Astrocyte (in vitro differentiated cells and primary cell): ENCODE measurements at regions not wholly inside any gene's neighbourhood (a gene's known extent, or its start where the extent isn't known, plus 50 kb on each side); places are given as distances from the start of the nearest gene placed in this dataset.

Source experiments
- DNase-seq: peaks from one replicate; pipeline ENCODE4 v3.0.0-alpha.2; 2010; ENCODE audit warnings: low read depth
- FAIRE-seq: peaks from 2 replicates; lab custom pipeline; 2011; peaks lifted over from hg19 to GRCh38; lab: Jason Lieb, UNC
- H2AFZ ChIP-seq: 2 replicates; pipeline ENCODE4 v1.6.0; 2012; ENCODE audit warnings: low read depth, low read length, inconsistent platforms
- H3K27ac ChIP-seq: 2 replicates; pipeline ENCODE4 v1.5.1; 2011; ENCODE audit warnings: low read depth, low read length, inconsistent platforms
- H3K27me3 ChIP-seq: 2 replicates; pipeline ENCODE4 v1.6.0; 2011; ENCODE audit warnings: low read length, inconsistent platforms; ENCODE audit not compliant: insufficient read depth
- H3K36me3 ChIP-seq: 2 replicates; pipeline ENCODE4 v1.5.1; 2011; ENCODE audit warnings: low read length, inconsistent platforms; ENCODE audit not compliant: insufficient read depth
- H3K4me1 ChIP-seq: 2 replicates; pipeline ENCODE4 v1.5.1; 2011; ENCODE audit warnings: low read length, inconsistent platforms; ENCODE audit not compliant: insufficient read depth
- H3K4me2 ChIP-seq: 2 replicates; pipeline ENCODE4 v1.6.0; 2012; ENCODE audit warnings: low read length, inconsistent platforms
- H3K4me3 ChIP-seq: 2 replicates; pipeline ENCODE4 v1.5.1; 2011; ENCODE audit warnings: low read depth, mild to moderate bottlenecking, low read length, inconsistent platforms; ENCODE audit not compliant: insufficient read depth
- H3K79me2 ChIP-seq: 2 replicates; pipeline ENCODE4 v1.6.0; 2012; ENCODE audit warnings: mild to moderate bottlenecking, low read length, inconsistent platforms; ENCODE audit not compliant: insufficient read depth
- H3K9ac ChIP-seq: 2 replicates; pipeline ENCODE4 v1.6.0; 2012; ENCODE audit warnings: mild to moderate bottlenecking, low read length, inconsistent platforms
- H3K9me3 ChIP-seq: 2 replicates; pipeline ENCODE4 v1.5.1; 2012; ENCODE audit warnings: low read depth, mild to moderate bottlenecking, low read length, inconsistent platforms; ENCODE audit not compliant: insufficient read depth
- H4K20me1 ChIP-seq: 2 replicates; pipeline ENCODE4 v1.6.0; 2012; ENCODE audit warnings: low read length, inconsistent platforms; ENCODE audit not compliant: insufficient read depth
- H3K27ac Mint-ChIP-seq: one replicate; pipeline ENCODE4 v1.8.0; 2021; ENCODE audit warnings: mild to moderate bottlenecking, mixed read lengths; ENCODE audit not compliant: unreplicated experiment
- H3K27me3 Mint-ChIP-seq: one replicate; pipeline ENCODE4 v1.8.0; 2021; ENCODE audit warnings: low read depth, mixed read lengths; ENCODE audit not compliant: unreplicated experiment
- H3K36me3 Mint-ChIP-seq: one replicate; pipeline ENCODE4 v1.8.0; 2021; ENCODE audit warnings: low read depth, mixed read lengths; ENCODE audit not compliant: unreplicated experiment
- H3K4me1 Mint-ChIP-seq: one replicate; pipeline ENCODE4 v1.8.0; 2021; ENCODE audit warnings: low read depth, mixed read lengths; ENCODE audit not compliant: unreplicated experiment
- H3K4me3 Mint-ChIP-seq: one replicate; pipeline ENCODE4 v1.8.0; 2021; ENCODE audit warnings: mild to moderate bottlenecking, moderate library complexity, mixed read lengths; ENCODE audit not compliant: unreplicated experiment
- H3K9me3 Mint-ChIP-seq: one replicate; pipeline ENCODE4 v1.8.0; 2021; ENCODE audit warnings: mild to moderate bottlenecking, mixed read lengths; ENCODE audit not compliant: unreplicated experiment
- EZH2 ChIP-seq: IDR thresholded peaks from 2 replicates; pipeline ENCODE4 v1.6.1; 2012; ENCODE audit warnings: mild to moderate bottlenecking, low read length, inconsistent platforms; ENCODE audit not compliant: insufficient read depth
- TF ChIP-seq, protein P1 (sequence below): IDR thresholded peaks from 2 replicates; pipeline ENCODE4 v1.5.1; 2011; ENCODE audit warnings: low read depth, mild to moderate bottlenecking, inconsistent platforms, low read length, moderate library complexity; ENCODE audit not compliant: insufficient read depth

DNA sequence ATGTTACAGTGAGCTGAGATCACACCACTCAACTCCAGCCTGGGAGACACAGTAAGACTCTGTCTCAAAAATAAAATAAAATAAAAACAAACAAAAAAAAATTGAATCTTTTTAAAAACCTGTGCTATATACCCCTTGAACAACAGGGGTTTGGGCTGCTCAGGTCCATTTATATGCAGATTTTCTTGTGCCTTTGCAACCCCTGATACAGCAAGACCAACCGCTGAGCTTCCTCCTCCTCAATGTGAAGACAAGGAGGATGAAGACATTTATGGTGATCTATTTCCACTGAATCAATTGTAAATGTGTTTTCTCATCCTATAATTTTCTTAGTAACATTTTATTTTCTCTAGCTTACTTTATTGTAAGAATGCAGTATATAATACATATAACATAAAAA is 831.0 kb upstream of the ARPP21 start:
- Histone ChIP-seq H4K20me1 (no peaks in the 10 kb centered on the region), H3K4me2 (no peak overlapping the region), H3K4me3 (no peak overlapping the region), H2AFZ (no peak overlapping the region), H3K9ac (no peak overlapping the region), H3K27me3 (no peaks in the 10 kb centered on the region), H3K9me3 (no peaks in the 10 kb centered on the region), H3K36me3 (no peaks in the 10 kb centered on the region), H3K79me2 (no peaks in the 10 kb centered on the region), H3K4me1 (no peaks in the 10 kb centered on the region), H3K27ac (no peak overlapping the region)
- Mint-ChIP-seq H3K9me3 (no peaks in the 10 kb centered on the region), H3K27ac (no peak overlapping the region), H3K4me1 (peaks cover 3% of the 10 kb centered on the region), H3K27me3 (peaks cover 2% of the 10 kb centered on the region), H3K4me3 (no peak overlapping the region), H3K36me3 (no peaks in the 10 kb centered on the region)
- DNase-seq (no peak), FAIRE-seq (no peak)
- TF ChIP-seq EZH2: no peak
- TF ChIP-seq, protein P1, sequence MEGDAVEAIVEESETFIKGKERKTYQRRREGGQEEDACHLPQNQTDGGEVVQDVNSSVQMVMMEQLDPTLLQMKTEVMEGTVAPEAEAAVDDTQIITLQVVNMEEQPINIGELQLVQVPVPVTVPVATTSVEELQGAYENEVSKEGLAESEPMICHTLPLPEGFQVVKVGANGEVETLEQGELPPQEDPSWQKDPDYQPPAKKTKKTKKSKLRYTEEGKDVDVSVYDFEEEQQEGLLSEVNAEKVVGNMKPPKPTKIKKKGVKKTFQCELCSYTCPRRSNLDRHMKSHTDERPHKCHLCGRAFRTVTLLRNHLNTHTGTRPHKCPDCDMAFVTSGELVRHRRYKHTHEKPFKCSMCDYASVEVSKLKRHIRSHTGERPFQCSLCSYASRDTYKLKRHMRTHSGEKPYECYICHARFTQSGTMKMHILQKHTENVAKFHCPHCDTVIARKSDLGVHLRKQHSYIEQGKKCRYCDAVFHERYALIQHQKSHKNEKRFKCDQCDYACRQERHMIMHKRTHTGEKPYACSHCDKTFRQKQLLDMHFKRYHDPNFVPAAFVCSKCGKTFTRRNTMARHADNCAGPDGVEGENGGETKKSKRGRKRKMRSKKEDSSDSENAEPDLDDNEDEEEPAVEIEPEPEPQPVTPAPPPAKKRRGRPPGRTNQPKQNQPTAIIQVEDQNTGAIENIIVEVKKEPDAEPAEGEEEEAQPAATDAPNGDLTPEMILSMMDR: no peak

DNA sequence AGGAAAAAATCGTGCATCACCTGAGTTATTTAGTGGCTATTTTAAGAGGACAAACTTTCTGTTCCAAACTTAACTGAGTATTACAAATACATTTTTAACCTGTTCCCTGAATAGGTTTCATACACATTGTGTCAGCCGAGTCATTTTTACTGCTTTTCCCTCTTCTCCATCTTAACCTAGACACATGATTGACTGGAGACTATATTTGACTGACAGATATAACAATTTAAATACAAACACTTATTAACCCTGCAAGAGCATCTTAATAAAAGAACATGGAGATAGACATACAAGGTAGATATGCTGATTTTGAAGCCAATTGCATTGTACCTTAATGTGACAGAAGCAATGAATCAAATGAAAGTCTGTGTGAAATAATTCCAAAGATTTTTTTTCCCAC is 810.5 kb upstream of the ARPP21 start:
- H3K4me2 ChIP-seq: no peak overlapping the region
- no peaks in the 10 kb centered on the region for H3K36me3 ChIP-seq
- TF ChIP-seq EZH2: no peak
- TF ChIP-seq, protein P1: no peak
- no peak overlapping the region for H2AFZ ChIP-seq
- Mint-ChIP-seq H3K27ac (no peak overlapping the region), H3K9me3 (peaks cover 2% of the 10 kb centered on the region), H3K27me3 (no peaks in the 10 kb centered on the region), H3K36me3 (no peaks in the 10 kb centered on the region), H3K4me1 (no peaks in the 10 kb centered on the region), H3K4me3 (no peak overlapping the region)
- no peak for DNase-seq
- FAIRE-seq: no peak
- no peaks in the 10 kb centered on the region for H3K4me1 ChIP-seq
- H4K20me1 ChIP-seq: no peaks in the 10 kb centered on the region
- H3K27me3 ChIP-seq: no peaks in the 10 kb centered on the region
- H3K27ac ChIP-seq: no peak overlapping the region
- H3K9me3 ChIP-seq: no peaks in the 10 kb centered on the region
- no peak overlapping the region for H3K9ac ChIP-seq
- H3K79me2 ChIP-seq: no peaks in the 10 kb centered on the region
- H3K4me3 ChIP-seq: no peak overlapping the region

DNA sequence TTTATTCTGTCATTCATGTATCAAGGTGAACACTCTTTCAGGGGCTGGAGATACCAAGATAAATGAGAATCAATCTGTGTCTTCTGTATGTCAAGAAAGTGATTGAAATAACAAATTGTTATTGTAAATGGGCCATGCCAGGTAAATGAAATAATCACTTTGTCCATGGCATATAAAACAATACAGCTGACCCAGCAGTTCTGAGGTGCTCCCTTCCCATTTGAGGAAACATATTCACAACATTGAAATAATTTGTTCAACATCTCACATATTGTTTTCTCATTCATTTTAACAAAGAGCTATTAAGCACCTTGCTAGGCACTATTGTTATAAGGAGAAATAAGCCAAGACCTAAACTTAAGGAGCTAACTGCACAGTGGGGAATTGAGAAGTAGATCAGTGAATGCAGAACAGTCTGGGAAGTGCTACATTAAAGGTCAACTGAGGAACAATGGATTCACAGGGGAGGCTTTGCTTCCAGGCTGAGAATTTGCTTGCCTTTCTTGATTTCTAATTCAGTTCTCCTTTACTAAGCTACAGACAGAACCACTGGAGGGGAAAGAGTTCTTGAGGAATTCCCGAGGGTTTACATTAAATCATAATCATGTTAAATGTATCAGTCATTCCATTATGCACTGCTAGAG is 806.3 kb upstream of the ARPP21 start:
- H4K20me1 ChIP-seq: no peaks in the 10 kb centered on the region
- H3K4me2 ChIP-seq: no peak overlapping the region
- H3K4me1 ChIP-seq: no peaks in the 10 kb centered on the region
- Mint-ChIP-seq H3K4me1 (peaks cover 1% of the 10 kb centered on the region), H3K9me3 (peaks cover 2% of the 10 kb centered on the region), H3K27me3 (no peaks in the 10 kb centered on the region), H3K4me3 (no peak overlapping the region), H3K36me3 (no peaks in the 10 kb centered on the region), H3K27ac (no peak overlapping the region)
- H3K9me3 ChIP-seq: no peaks in the 10 kb centered on the region
- DNase-seq: no peak
- no peak overlapping the region for H3K9ac ChIP-seq
- H3K36me3 ChIP-seq: no peaks in the 10 kb centered on the region
- FAIRE-seq: no peak
- TF ChIP-seq, protein P1: no peak
- TF ChIP-seq EZH2: no peak
- no peaks in the 10 kb centered on the region for H3K27me3 ChIP-seq
- no peaks in the 10 kb centered on the region for H3K79me2 ChIP-seq
- H2AFZ ChIP-seq: no peak overlapping the region
- no peak overlapping the region for H3K4me3 ChIP-seq
- no peak overlapping the region for H3K27ac ChIP-seq
